K562 (cell line): ENCODE measurements at regions not wholly inside any gene's neighbourhood (a gene's known extent, or its start where the extent isn't known, plus 50 kb on each side); places are given as distances from the start of the nearest gene placed in this dataset.
A peak's percentile ranks its signal among the peaks of the same experiment; 100 is the strongest.

Source experiments
- BACH1 ChIP-seq: fragments of 200-800 bp; sonication (Bioruptor generic); IDR thresholded peaks from 2 replicates; pipeline ENCODE4 v1.6.1; 2016; ENCODE audit warnings: missing genetic modification characterization, missing compliant biosample characterization
- CBFA2T2 ChIP-seq: fragments of 450-650 bp; conservative IDR thresholded peaks from 2 replicates; pipeline ENCODE4 v1.6.1; 2017; ENCODE audit warnings: mild to moderate bottlenecking
- CHAMP1 ChIP-seq: fragments of 450-650 bp; IDR thresholded peaks from 2 replicates; pipeline ENCODE4 v1.6.1; 2016; ENCODE audit warnings: mild to moderate bottlenecking
- DDX20 ChIP-seq: fragments of 450-650 bp; IDR thresholded peaks from 2 replicates; pipeline ENCODE4 v1.6.1; 2016; ENCODE audit warnings: missing genetic modification characterization, low read depth, mild to moderate bottlenecking, missing compliant biosample characterization, moderate library complexity
- ESRRB ChIP-seq: fragments of 250-450 bp; sonication (Bioruptor Pico); IDR thresholded peaks from 2 replicates; pipeline ENCODE4 v1.5.0; 2020; ENCODE audit warnings: mild to moderate bottlenecking, moderate library complexity, borderline replicate concordance
- ETV6 ChIP-seq, 3 experiments: fragments of 150-350 bp in 1 of 3; sonication (generic) in 1 of 3; formaldehyde crosslinking in 1 of 3; IDR thresholded peaks; 2 replicates each; pipeline versions ENCODE4 v1.6.1 to v1.8.0; 2014 to 2022; ENCODE audit warnings: borderline replicate concordance in 2 of 3, low read depth in 2 of 3, antibody characterized with exemption in 1 of 3, low read length in 1 of 3, mild to moderate bottlenecking in 1 of 3, missing genetic modification reagents in 1 of 3
- FOXJ2 ChIP-seq: fragments of 200-800 bp; sonication (Bioruptor generic); IDR thresholded peaks from 2 replicates; pipeline ENCODE4 v1.6.1; 2016; ENCODE audit warnings: missing genetic modification characterization, missing compliant biosample characterization
- KDM1A ChIP-seq, 2 experiments: fragments of 450-650 bp; IDR thresholded peaks; 2 replicates each; pipeline ENCODE4 v1.6.1; 2016; ENCODE audit warnings: mild to moderate bottlenecking in 2 of 2
- MLX ChIP-seq, 2 experiments: fragments of 450-650 bp in 1 of 2; sonication (generic) in 1 of 2; formaldehyde crosslinking; conservative IDR thresholded peaks; 2 replicates each; pipeline versions ENCODE4 v1.4.0 to v1.8.1; 2020 to 2022; ENCODE audit warnings: mild to moderate bottlenecking in 1 of 2, missing genetic modification reagents in 1 of 2
- MXD1 ChIP-seq: fragments of 250-450 bp; sonication (Bioruptor Pico); IDR thresholded peaks from 2 replicates; pipeline ENCODE4 v1.8.0; 2021; ENCODE audit warnings: borderline replicate concordance, mild to moderate bottlenecking, moderate library complexity; ENCODE audit not compliant: poor library complexity, severe bottlenecking
- MXI1 ChIP-seq: IDR thresholded peaks from 2 replicates; pipeline ENCODE4 v1.6.1; 2011; ENCODE audit warnings: low read depth, mild to moderate bottlenecking, improper control_type of control experiment, low read length
- NR3C1 ChIP-seq: sonication (generic); formaldehyde crosslinking; IDR thresholded peaks from 2 replicates; pipeline ENCODE4 v1.8.1; 2022; ENCODE audit warnings: missing genetic modification reagents
- PPARD ChIP-seq: fragments of 250-450 bp; sonication (Bioruptor Pico); IDR thresholded peaks from 2 replicates; pipeline ENCODE4 v1.8.0; 2022; ENCODE audit warnings: inconsistent platforms, mild to moderate bottlenecking, moderate library complexity
- RAD51 ChIP-seq: fragments of 450-650 bp; IDR thresholded peaks from 2 replicates; pipeline ENCODE4 v1.7.1; 2016; ENCODE audit warnings: low read depth, mild to moderate bottlenecking, borderline replicate concordance
- RBM15 ChIP-seq: fragments of 200-400 bp; formaldehyde crosslinking; IDR thresholded peaks from 2 replicates; pipeline ENCODE4 v1.6.1; 2018; ENCODE audit warnings: mild to moderate bottlenecking, low read length, moderate library complexity; ENCODE audit not compliant: insufficient read depth
- RBM25 ChIP-seq: fragments of 200-400 bp; formaldehyde crosslinking; IDR thresholded peaks from 2 replicates; pipeline ENCODE4 v1.6.1; 2018; ENCODE audit warnings: low read length, low read depth, moderate library complexity; ENCODE audit not compliant: severe bottlenecking
- SAP30 ChIP-seq: fragments of 200-600 bp; sonication (generic); IDR thresholded peaks from 2 replicates; pipeline ENCODE4 v1.6.1; 2012; ENCODE audit warnings: borderline replicate concordance, low read depth, mild to moderate bottlenecking, moderate library complexity, low read length, control low read depth, inconsistent platforms; ENCODE audit not compliant: insufficient read depth, poor library complexity, severe bottlenecking
- SMARCA5 ChIP-seq: fragments of 450-650 bp; IDR thresholded peaks from 2 replicates; pipeline ENCODE4 v1.6.1; 2016
- TAF9B ChIP-seq: fragments of 450-650 bp; IDR thresholded peaks from 2 replicates; pipeline ENCODE4 v1.6.1; 2018; ENCODE audit warnings: mild to moderate bottlenecking; ENCODE audit not compliant: partially characterized antibody
- TCF7 ChIP-seq: sonication (generic); IDR thresholded peaks from 2 replicates; pipeline ENCODE4 v1.6.1; 2016; ENCODE audit warnings: antibody characterized with exemption, borderline replicate concordance
- ZNF143 ChIP-seq: sonication (generic); formaldehyde crosslinking; IDR thresholded peaks from 2 replicates; pipeline ENCODE4 v1.9.0; 2022; ENCODE audit warnings: mild to moderate bottlenecking, missing genetic modification reagents
- ZNF217 ChIP-seq: sonication (generic); formaldehyde crosslinking; IDR thresholded peaks from 2 replicates; pipeline ENCODE4 v1.8.0; 2022; ENCODE audit warnings: mild to moderate bottlenecking, missing genetic modification reagents
- ZNF274 ChIP-seq: IDR thresholded peaks from 2 replicates; pipeline ENCODE4 v1.6.1; 2011; ENCODE audit warnings: low read depth, mild to moderate bottlenecking, low read length, moderate library complexity, borderline replicate concordance
- ZNF699 ChIP-seq: fragments of 250-450 bp; sonication (Bioruptor Pico); IDR thresholded peaks from 2 replicates; pipeline ENCODE4 v1.8.0; 2021; ENCODE audit warnings: mild to moderate bottlenecking, moderate library complexity; ENCODE audit not compliant: insufficient replicate concordance
- ZNF764 ChIP-seq: fragments of 250-450 bp; sonication (Bioruptor Pico); IDR thresholded peaks from 2 replicates; pipeline ENCODE4 v1.4.0; 2020; ENCODE audit warnings: low read depth, mild to moderate bottlenecking, moderate library complexity
- ZNF778 ChIP-seq: fragments of 450-650 bp; formaldehyde crosslinking; IDR thresholded peaks from 2 replicates; pipeline ENCODE4 v1.4.0; 2020; ENCODE audit warnings: mild to moderate bottlenecking, moderate library complexity

GRCh38 chr1:36626435-36626834 is 143.7 kb upstream of the CSF3R start (continued):
- TF ChIP-seq PPARD: no peak
- no peak for TF ChIP-seq TAF9B
- TF ChIP-seq FOXJ2 (tag): no peak
- TF ChIP-seq MLX (CRISPR knock-in tag; conservative IDR thresholded peaks at IDR 0.05): no peak
- no peak for TF ChIP-seq ZNF778
- TF ChIP-seq CBFA2T2: no peak
- no peak for TF ChIP-seq MXI1
- no peak for TF ChIP-seq ETV6 (IDR thresholded peaks at IDR 0.05; ENCODE audit: borderline replicate concordance in 1 of 2, low read depth in 2 of 2, low read length in 1 of 2)
- no peak for TF ChIP-seq ETV6 (CRISPR knock-in tag; IDR thresholded peaks at IDR 0.05; ENCODE audit: borderline replicate concordance)
- TF ChIP-seq NR3C1: no peak
- TF ChIP-seq KDM1A (IDR thresholded peaks at IDR 0.05): 0 out of 4 replicates have a peak, but pooled peaks of 1 of the 2 experiments have one; percentile 31
- TF ChIP-seq ESRRB (CRISPR knock-in tag): no peak
- TF ChIP-seq ZNF274: no peak
- TF ChIP-seq CHAMP1: no peak
- TF ChIP-seq TCF7: no peak
- TF ChIP-seq RAD51: no peak
- no peak for TF ChIP-seq BACH1 (tag)
- TF ChIP-seq RBM25: peak; percentile 88
- no peak for TF ChIP-seq ZNF217 (CRISPR knock-in tag)
- TF ChIP-seq ZNF699: no peak
- no peak for TF ChIP-seq ZNF764 (CRISPR knock-in tag)
- no peak for TF ChIP-seq DDX20 (tag)
- no peak for TF ChIP-seq ZNF143 (CRISPR knock-in tag)
- no peak for TF ChIP-seq MXD1 (CRISPR knock-in tag)
- no peak for TF ChIP-seq RBM15
- TF ChIP-seq SAP30: no peak
- peak; percentile 77 for TF ChIP-seq SMARCA5
